Superior temporal gyrus (tissue), 1 donor: ENCODE measurements at regions not wholly inside any gene's neighbourhood (a gene's known extent, or its start where the extent isn't known, plus 50 kb on each side); places are given as distances from the start of the nearest gene placed in this dataset.
A peak's percentile ranks its signal among the peaks of the same experiment; 100 is the strongest.

Experiments used
- DNase-seq: peaks from one replicate; pipeline ENCODE4 v3.0.0-alpha.2; 2016; ENCODE audit errors: extremely low spot score

DNA sequence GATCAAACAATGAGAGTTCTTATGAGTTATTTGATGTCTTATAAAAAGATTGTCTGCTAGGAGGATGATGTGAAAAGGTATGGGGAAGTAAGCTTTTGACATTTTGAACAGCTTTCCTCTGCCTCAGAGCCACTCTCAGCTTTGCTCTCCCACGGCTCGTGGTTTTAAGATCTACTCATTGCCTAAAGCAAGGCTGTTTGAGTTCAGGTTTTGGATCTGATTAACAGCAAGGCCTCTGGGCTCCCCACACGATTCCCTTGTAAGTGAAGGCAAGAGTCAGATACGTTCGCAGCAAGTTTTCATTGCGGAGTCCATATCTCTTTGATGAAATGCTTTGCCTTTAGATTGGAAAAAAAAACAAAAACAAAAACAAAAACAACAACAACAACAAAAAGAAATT is 515.0 kb upstream of the SALL1 start:
- no peak for DNase-seq

DNA sequence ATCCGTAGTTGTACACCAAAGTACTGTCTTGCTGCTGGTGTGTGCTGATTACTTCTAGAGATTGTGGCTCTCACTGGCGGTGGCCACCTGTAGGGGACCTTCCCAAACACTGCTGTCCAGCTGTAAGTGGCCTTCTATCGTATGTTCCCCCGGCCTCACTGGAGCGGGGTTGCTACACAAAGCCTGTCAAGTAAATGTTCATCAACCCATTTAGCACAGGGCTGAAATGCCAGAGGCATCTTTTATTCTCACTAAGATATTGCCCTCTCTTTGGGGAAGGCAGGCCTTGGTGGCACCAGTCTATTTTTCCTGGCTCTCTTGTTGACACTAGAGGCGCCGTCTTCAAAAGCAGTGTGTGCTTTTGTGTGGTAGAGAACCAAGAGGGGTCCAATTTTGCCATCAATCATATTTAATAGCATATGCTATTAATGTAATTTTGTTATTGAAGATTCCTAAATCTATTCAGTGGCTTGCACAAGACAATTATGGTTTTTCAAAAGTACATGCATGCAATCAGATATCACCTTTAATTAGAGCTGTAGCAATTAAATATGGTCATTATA is 514.4 kb upstream of the SALL1 start:
- DNase-seq = no peak

DNA sequence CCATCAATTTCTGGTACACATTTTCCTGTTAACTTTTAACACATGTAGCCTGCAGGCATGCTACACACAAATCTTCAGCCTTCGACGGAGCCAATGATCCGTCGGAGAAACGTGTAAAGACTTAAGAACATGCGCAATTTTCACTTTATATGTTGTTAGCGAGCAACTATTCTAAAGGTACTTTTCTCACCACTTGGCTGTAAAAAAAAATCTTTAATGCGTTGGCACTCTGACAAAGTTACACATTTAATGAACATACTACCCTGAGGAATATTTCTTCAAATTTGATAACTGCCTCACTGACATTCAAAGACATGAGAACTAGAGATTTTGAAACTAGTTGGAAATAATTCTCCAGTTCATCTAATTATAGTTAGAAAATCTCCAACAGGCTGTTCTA is 507.5 kb upstream of the SALL1 start:
- no peak for DNase-seq

DNA sequence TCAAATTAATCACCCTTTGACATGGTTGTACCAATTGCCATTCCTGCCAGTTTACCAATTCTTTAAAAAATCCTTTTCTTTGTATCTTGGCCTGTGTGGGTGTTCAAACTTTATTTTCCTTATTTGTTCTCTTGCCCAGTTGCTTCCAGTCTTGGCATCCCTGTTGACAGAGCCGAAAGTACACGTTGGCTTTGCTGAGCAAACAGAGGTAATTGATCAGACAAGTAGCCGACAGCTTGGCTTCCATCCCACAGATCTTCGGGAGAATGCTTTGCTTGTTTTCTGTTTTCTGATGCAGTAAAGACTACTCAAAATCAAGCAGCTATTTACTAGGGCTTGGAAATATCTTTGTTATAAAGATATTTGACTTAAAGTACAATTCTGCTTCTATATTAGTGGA is 506.8 kb upstream of the SALL1 start:
- no peak for DNase-seq

DNA sequence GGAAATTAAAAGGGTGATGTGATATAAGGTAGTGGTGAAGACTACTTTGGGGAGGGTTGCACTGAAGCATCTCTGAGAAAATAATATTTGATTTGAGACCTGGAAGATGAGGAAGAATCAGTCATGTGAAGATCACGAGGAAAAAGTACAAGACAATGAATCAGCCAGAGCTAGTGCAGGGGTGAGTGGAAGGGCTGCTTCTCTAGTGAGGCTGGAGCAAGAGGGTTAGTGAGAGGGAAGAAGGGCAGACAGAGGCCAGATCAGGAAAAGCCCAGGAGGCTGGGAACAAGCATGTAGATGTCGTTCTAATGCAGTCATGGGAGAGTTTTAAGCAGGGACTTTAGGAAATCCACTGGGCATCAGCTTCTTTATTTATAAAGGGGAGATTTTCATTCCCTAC is 504.2 kb upstream of the SALL1 start:
- DNase-seq = no peak

DNA sequence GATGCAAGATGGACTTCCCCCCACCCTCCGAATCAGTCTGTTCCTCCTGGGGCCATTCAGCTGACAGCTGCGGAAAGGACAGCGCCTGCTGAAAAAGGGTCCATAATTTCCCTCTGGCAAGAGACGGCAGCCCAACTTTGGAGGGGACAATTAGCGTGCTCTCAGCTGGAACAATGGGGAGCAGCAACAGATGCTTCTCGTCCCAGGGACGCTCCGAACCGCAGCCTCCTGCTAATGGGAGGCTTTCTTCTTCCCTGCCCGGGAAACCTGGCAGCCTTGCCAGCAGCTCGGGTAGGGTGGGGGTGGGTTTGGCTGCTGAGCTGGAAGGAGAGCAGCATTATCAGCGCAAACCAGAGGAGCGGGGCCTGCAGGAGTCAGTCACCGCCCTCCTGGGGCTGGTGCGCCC is 500.0 kb upstream of the SALL1 start:
- DNase-seq = peak; percentile 27

DNA sequence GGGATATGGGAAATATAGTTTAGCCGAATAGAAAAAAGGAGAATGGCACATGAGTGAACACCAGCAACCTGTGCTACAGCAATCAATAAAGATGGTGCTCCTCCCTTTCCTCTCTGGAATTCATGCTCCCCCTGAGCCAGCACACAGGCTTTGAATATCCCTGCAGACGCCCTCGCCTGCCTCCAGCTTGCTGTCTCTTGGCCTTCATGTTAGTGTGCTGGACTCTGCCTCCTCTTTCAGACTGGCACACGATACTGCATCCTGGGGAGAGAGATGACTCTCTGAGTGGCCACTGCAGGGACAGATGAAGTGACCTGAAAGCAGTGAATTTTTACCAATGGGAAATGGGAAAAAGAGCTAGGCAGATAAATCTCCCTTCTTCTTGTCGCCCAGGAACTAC is 498.6 kb upstream of the SALL1 start:
- no peak for DNase-seq

DNA sequence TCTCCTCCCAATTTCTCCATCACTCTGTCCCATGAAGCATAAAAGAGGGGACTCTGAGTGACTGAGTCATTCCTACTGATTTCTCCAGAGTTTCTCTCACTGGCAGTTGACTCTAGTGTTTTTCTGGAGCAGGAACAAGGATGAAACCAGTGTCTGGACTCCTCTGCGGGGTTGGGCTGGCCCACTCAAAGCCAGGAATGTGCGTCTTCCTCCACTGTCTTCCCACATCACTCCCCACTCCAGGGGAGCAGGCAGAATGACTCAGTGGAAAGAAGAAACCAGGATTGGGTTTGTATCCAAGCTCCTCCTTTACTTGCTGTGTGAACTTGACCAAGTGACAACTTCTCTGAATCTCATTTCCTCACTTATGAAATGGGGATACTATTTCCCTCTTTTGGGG is 497.5 kb upstream of the SALL1 start:
- DNase-seq = no peak

DNA sequence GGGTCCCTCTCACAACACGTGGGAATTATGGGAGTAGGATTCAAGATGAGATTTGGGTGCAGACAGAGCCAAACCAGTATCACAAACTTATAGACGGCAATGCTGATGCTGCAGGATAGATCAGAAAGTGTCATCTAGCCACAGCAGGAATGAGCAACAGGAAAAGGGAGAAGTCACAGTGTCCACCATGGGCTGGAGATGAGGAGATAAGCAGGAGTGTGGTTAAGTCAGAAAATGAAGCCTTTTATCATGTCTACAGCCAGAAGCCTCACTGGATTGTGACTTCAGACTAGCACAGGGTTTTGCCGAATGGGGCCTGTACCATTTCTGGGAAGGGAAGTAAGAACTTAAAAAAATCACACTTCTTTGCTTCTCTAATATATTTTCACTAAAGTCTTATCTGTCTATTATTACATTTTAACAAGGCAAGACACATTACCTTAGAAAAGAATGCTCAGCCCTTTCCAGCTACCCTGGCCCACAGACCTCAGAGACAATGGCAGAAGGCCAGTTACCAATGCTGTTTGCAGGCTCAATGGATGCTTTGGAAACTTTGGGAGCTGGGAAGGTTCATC is 490.2 kb upstream of the SALL1 start:
- DNase-seq = no peak

DNA sequence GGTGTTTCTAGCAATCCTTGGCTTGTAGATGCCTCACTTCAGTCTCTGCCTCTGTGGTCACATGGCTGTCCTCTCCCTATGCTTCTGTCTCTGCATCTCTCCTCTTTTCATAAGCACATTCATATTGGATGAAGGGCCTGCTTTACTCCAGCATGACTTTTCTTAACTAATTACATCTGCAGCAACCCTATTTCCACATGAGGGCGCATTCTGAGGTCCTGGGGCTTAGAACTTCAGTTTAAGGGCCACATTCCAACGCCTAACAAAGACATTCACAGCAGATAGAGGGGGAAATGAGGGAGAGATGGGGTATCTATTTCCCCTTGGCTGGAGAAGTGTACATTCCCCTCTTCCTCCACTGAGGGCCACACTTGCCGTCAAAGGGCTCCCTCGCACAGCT is 489.1 kb upstream of the SALL1 start:
- DNase-seq = no peak

DNA sequence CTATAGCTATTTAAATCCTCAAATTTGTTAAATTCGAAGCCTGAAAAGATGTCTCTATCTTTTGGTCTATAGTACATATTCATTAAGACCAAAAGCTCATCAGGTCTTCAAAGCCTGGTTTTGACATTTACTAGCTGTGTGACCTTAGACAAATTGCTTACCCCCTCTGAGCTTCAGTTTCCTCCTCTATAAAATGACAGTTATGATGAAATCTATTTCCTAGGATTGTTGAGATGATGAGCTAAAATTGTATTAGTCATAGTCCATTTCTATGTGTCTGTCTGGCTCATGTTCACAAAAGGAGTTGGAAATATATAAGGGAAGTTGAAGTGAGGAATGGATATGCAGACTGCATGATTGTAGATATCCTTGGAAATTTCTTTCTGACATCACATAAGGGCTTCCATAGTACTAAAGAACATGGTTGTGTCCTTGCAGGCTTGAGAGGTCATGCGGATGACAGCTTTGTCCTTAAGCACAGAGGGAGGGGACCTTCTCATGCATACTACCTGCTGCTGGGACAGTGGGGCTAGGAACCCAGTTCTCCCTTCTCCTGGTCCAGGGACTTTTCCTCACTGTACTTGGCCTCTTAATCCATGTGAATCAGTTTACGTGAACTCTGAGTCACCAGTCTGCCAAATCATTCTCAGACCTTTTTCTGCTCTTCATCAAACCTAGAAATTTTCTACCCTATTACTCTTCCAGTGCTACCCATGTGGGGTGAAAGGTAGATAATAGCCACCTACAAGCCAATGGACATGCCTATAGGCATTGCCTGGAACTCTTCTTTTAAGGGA is 487.5 kb upstream of the SALL1 start:
- no peak for DNase-seq

DNA sequence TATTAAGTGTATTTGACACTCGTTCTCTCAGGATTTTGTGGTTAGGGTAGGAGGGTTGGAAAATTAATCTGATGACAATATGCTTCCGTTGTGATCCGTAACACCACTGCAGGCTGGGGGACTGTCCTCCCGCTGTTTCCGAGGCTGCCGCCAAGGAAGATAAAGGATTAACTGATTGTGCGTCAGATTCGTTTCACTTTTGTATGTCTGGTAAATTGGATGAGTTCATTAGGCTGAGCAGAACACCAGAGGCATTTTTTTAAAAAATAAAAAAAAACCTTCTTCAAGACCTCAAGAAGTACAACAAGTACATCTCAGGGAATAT is 486.7 kb upstream of the SALL1 start:
- DNase-seq = no peak

DNA sequence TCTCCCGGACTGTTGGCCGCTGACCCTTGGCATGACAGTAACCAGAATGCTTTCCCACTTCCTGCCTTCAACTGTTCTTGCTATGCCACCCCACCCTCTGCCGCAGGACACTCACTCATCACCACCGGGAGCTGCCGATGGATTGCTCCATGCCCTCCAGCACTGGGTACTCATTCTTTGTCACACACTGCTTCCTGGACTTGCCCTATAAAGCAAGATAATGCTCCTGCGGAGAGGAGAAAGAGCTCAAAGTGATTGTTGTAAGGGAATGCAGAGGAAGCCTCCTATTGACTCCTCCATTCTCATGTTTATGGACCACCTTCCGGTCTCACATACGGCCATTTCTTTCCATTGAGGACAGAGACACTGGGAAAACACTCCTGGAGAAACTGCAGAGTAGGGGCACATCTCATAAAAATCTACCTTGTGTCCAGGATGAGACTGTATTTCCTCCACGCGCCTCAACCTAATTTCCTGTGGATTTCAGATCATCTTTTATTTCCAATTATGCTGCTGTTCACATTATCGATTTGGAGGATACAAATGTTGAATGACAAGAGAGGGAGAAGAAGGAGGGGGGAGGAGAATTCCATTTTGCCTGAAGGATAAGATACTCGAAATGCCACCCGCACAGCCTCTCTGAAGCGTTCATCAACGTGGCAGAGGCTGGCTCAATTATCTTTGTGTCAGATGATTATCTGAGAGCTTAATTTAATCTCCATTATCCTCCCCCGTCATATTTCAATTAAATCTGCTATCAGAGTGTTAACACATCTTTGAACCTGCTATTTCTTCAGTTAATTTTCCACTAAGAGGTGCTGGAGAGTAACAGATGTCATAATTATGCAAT is 486.1 kb upstream of the SALL1 start:
- DNase-seq = no peak

DNA sequence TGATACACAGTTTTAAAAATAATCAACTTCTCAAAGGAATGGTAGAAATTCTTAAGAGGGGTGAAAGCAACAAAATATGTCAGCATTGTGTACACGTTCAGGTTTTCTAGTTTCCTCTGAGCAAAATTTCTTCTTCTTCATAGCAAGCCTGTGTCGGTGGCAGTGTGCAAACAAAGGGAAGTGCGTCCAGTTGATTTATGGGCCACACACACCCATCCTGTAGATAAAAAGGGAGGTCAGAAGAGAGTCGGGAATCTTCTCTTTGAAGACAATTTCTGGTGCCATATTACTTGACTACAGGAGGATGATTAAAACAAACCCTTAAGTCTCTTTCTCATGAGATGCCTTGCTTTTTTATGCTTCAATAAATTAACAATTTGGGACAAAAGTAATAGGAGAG is 484.1 kb upstream of the SALL1 start:
- no peak for DNase-seq

DNA sequence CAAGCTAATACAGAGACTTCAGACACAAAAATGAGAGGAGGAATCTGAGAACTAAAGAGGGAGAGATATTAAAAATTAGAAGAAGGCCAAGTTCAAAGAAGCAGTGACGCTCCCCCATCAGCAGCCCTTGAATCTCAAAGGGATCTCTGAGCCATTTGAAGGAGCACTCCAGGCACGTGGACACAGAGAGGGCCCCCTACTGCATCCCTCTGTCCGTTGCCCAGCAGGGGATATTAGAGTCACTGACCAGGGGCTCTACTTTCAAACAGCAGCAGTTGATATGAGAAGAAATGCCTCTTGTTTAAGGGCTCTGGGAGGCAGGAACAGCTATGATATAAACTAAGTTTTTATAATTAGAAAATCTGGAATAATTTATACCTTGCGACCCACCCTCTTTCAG is 479.0 kb upstream of the SALL1 start:
- no peak for DNase-seq

DNA sequence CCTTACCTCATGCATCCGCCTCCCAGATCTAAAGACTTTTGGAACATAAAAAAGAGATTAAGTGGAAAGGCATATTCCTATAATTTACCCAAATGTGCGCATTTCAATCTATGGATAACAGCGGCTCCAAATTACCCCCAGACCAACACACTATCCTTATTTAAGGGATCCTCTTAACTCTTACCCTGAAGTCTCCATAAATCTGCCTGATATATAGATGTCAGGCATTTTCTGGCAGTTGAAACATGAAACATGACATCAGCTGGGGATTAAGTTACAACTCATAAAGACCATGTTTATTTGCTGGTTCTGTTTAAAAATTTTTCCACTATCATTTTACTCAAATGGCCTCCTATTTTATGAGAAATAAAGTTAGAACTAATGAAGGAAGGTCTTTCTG is 478.5 kb upstream of the SALL1 start:
- no peak for DNase-seq

DNA sequence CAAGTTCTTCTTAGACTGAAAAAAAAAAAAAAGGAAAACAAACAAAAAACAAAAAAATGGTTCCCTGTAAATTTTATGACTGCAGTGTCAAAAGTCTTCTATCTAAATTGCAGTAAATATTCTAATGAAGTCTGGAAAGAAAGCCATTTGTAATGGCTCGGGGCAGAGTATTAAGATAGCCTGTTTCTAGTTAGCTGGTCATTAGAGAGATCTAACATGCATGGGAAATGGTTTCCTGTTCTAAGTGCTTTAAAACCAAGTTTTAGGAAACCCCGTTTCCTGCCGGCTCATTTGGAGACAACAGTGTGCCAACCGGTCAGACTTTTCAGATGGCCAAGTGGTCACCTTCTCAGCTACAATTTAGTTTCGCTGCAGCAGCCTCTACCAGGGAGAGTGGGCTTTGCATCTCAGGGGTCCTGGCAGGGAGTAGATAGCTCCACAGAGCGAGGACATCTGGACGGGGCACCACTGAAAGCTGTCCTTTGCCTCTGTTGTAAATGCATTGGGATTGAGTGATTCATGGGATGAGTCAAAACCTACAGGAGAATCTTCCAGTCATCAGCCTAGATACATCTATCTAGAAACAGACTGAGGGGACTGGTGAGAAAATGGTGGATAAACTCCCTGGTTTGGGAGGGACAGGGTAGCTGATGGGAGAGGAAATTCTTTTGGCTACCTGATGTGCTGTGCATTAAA is 473.2 kb upstream of the SALL1 start:
- DNase-seq = no peak

DNA sequence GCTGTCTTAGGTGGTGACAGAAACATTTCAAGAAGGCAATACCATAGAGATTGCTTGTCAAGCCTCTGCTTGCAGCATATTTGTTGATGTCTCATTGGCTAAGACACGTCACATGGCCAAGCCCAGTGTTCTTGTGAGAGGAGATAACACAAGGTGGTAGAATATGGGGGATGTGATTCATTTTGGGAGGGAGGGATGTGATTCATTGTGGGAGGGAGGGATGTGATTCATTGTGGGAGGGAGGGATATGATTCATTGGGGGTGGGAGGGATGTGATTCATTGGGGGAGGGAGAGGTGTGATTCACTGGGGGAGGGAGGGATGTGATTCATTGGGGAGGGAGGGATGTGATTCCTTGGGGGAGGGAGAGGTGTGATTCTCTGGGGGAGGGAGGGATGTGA is 470.5 kb upstream of the SALL1 start:
- no peak for DNase-seq

DNA sequence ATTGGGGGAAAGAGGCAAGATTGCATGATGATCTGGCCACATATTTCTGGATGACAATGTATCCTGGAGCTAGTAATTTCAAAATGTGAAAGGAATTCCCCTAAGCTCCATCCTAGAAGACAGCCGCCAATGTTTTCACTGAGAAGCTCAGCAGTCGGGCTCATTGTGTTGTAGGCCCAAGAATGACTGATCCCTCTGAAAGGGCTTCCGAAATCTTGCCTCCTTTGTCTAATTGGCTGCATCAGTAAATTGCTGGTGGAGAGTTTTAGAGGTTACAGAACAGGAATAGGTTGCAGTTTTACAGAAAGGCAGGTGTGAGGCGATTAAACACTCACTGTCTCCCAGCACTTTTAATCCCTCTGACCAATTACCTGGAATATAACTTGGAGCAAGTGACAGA is 464.1 kb upstream of the SALL1 start:
- DNase-seq = no peak

DNA sequence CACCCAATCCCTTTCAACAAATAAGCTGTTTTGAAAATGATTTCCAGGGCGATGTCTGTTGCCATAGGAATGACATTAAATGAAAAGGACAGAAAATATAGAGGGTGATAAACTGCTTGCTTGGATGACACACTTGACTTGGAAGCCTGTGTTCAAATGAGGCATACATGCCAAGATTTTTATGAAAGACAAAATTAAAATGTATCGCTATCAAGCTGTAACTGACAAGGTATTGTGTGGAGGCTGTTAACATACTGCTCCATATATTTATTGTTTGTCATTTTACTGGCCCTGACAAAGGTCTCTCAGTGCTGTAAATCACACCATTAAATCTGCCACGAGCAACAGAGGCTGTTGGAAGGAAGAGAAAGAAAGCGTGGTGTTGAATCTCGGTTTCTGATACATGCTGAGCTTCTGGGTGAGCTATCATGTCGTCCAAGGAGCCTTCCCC is 456.2 kb upstream of the SALL1 start:
- no peak for DNase-seq

DNA sequence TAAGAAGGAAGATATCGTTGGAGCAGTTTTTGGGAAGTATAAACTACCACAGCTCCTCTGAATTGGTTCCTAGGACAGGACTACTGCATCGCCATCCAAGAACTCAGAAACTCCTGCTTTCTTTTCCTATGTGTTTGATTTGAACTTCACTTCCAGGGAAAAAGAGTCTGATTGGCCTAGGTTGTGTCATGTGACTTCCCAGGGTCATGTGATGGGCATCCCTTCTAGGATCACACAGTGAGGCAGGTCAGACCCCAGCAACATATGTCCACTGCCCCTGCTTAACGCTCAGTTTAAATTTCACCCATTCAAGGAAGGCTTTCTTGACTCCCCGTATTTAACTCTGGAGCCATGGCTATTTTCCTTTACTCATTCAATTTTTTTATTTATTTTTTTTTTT is 445.2 kb upstream of the SALL1 start:
- no peak for DNase-seq
